Fibroblast of skin of right biceps (primary cell): ENCODE measurements at regions not wholly inside any gene's neighbourhood (a gene's known extent, or its start where the extent isn't known, plus 50 kb on each side); places are given as distances from the start of the nearest gene placed in this dataset.
"Not testable (repeated sequence)": the region's sequence is repeated elsewhere in the genome, so short reads cannot be mapped to it uniquely, and the experiment has no call there.

Experiments used
- DNase-seq: peaks from one replicate; pipeline ENCODE4 v3.0.0-alpha.2; 2013

GRCh38 chr2:190742431-190742830 lies 93.5 kb downstream of the NAB1 start:
- no peak for DNase-seq

GRCh38 chr2:190744041-190744440 lies 95.2 kb downstream of the NAB1 start:
- DNase-seq = no peak

DNA sequence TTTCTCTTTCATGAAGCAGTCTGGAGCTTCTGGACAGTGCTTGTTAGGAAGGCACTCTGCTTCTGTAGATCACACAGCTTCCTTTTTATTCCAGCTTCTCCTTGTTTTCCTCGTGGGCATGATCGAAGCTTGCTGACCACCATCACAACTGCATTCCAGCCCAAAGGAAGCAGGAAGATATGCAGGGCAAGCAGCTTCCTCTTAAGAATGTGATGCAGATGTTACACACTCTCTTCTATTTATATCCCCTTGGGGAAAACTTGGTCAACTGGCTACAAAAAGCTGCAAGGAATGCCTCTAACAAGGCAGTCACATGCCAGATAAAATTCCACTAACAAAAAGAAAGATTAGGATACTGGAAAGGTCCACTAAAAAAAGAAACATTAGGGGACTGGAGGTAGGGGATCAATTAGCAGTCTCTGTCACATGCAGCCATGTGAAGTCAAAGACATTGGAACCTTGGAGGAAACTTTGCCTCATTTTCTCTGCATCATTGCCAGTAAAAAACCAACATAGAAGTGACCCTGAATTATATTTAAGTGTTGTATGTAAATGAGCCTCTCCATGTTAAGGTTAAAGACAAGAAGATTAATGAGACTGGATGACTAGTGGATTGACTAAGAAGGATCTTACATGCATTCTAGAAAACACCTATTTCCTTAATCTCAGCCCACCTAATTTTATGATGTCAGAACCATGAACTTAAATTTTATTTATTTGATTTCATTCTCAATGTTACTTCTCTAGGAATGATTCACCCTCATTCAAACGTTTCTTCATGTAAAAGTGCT lies 98.3 kb downstream of the NAB1 start:
- DNase-seq = peak; percentile 55

DNA sequence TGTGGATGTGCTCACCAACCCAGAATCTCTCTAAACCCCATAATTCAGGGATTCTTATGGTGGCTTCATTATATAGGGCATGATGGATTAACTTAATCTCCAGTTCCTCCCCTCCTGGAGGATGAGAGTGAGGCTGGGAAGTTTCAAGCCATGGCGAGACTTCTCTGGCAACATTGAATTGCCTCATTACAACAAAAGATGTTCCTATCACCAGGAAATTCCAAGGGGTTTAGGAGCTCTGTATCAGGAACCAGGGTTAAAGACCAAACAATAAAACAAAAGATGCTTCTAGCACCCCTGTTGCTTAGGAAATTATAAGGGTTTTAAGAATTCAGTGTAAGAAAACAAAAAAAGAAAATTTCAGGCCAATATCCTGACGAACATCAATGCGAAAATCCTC lies 100.1 kb downstream of the NAB1 start:
- DNase-seq = no peak

DNA sequence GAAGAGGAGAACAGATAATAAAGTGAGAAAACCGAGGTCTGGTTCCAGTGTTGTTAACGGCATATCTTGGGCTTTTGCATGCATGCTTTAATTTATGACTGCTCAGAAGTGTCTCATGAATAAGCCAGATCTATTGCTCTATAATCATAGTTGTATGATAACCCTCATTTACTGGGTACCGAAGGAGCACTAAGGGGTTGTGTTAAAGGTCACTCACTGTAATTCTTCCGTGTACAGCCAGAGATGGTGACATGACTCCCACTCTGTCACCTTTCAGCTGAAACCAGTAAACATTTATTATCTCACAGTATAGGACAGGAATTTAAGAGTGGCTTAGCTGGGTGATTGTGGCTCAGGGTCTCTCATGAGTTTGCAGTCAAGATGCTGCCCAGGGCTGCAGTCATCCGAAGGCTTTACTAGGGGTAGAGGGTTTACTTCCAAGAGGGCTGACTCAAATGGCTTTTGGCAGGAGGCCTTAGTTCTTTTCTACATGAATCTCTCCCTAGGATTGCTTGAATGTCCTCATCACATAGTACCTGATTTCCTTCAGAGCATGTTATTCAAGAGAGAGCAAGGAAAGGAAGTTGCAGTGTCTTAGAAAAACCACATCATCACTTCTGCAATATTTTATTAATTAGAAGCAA lies 107.0 kb downstream of the NAB1 start:
- DNase-seq = peak; percentile 30

GRCh38 chr2:190759749-190760213 lies 110.9 kb downstream of the NAB1 start:
- peak; percentile 81 for DNase-seq

GRCh38 chr2:190760353-190761150 lies 111.7 kb downstream of the NAB1 start:
- not testable (repeated sequence) for DNase-seq

DNA sequence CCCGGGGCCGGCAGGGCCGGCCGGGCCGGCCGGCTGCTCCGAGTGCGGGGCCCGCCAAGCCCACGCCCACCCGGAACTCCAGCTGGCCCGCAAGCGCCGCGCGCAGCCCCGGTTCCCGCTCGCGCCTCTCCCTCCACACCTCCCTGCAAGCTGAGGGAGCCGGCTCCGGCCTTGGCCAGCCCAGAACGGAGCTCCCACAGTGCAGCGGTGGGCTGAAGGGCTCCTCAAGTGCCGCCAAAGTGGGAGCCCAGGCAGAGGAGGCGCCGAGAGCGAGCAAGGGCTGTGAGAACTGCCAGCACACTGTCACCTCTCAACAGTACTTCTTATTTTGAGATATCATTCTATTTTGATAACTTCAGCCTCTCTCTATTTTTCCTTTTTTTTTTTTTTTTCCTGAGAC lies 112.3 kb downstream of the NAB1 start:
- DNase-seq = not testable (repeated sequence)

DNA sequence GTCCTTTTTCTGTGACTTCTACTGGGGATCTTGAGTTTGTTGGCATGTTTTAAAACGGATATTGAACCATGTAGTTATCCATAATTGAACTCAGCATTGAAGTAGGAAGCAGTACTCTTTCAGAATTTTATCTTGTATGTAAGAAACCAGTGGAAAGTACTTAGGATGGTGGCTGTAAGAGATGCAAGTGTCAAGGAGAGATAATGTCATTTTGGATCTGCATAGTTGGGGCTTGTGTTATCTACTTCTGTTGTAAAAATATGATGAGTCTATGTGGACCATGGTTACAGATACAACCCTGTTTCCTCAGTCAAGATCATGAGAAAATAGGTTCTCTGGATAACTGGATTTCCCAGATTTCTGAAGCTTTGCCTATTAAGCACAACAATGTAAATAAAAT lies 113.7 kb downstream of the NAB1 start:
- DNase-seq = no peak

DNA sequence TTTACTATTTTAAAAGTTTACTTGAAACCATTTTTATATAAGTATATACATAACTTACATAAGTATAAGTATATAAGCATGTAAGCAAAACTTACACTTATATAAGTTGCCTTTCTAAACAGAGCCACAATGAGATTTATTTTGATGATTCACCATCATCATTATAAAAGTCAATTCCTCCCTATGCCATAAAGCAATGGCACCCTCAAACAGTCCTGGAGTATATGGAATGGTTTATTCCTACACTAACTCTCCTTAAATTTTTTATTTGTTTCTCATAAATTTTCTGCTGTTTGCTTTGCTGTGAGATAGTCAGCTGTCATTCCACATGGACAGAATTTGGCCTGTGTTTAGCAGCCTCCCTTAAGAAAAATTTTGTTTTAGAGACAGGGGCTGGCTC lies 114.2 kb downstream of the NAB1 start:
- DNase-seq = no peak

GRCh38 chr2:190763901-190764514 lies 115.1 kb downstream of the NAB1 start:
- DNase-seq = peak; percentile 32

- DNase-seq = peak; percentile 93
Measured at GRCh38 chr2:190765386-190766173, 115.0 kb upstream of the GLS start.

- DNase-seq = no peak
Measured at GRCh38 chr2:190766174-190766572, 114.4 kb upstream of the GLS start.

DNA sequence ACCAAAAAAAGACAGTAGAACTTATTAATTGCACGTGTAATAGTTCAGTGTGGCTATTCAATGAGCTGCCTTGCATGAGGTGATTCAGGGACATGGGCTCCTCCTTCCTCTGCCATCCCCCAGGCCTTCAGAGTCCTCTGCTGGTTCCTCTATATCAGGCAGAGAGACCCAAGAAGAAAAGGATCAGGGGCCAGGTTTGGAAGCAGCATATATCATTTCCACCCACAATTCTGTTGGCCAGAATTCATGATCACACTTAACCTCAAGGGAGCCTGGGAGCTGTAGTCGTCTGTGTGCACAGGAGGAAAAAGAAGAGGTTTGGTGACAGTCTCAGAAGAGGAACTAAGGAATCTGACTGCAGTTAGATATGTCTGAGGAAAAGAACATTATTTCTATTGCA lies 114.0 kb upstream of the GLS start:
- no peak for DNase-seq

DNA sequence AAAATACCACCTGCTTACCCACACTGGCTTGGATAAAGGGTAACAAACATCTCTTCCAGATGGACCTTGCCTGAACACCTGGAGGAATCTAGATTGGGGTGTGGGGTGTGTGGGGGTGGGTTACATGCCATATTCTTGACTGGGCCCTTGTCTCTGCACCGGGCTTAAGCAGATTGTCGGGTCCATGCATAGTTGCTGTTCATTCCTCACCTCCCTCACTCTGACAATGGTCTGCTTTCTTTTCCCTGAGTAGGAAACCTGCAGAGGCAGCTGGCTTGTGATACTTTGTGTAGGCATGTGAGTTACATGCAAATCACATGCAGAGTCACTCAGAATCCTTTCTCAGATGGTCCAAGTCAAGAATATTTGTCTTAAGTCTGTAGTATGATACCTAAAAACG lies 112.8 kb upstream of the GLS start:
- DNase-seq = no peak

DNA sequence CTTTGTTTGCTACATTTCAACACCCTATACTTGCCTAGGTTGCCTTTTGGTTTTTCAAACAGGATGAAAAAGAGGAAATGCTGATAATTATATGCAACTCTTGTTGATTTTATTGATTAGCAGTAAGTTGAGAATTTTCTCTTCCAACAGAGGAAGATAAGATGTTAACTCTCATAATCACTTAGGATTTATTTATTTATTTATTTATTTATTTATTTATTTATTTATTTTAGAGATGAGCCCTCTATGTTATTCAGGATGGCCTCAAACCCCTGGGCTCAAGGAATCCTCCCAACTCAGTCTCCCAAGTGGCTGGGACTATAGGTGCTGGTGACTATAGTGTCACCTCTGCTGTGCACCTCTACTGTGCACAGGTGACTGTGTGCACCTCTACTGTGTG lies 111.4 kb upstream of the GLS start:
- DNase-seq = no peak

DNA sequence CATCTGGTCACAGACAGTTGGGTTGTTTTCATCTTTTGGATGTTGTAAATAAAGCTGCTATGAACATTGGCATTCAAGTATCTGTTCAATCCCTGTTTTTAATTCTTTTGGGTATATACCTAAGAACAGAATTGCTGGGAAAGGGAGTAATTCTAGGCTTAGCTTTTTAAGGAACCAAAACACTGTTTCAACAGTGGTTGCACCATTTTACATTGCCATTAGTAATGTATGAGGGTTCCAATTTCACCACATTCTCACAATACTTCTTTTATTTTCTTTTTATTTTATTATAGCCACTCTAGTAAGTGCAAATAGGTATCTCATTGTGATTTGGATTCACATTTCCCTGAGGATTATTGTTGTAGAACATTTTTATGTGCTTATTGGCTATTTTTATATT lies 108.9 kb upstream of the GLS start:
- no peak for DNase-seq

DNA sequence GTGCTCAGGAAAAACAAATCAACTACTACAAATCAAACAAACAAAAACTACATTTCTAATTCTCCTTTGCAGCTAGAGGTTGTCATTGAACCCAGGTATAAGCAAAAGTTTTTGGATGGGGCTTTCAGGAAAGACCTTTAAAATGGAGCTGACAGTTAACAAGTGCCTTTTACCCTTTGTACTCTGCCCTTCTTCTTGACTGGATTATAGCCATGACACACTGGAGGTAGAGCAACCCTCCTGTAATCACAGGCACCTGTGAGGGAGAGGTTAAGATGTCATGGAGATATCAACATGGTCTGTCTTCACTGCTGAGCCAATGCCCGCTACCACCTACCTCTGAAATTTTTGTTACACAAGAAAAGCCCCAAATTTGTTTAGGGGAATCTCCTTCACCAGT lies 100.0 kb upstream of the GLS start:
- DNase-seq = no peak

DNA sequence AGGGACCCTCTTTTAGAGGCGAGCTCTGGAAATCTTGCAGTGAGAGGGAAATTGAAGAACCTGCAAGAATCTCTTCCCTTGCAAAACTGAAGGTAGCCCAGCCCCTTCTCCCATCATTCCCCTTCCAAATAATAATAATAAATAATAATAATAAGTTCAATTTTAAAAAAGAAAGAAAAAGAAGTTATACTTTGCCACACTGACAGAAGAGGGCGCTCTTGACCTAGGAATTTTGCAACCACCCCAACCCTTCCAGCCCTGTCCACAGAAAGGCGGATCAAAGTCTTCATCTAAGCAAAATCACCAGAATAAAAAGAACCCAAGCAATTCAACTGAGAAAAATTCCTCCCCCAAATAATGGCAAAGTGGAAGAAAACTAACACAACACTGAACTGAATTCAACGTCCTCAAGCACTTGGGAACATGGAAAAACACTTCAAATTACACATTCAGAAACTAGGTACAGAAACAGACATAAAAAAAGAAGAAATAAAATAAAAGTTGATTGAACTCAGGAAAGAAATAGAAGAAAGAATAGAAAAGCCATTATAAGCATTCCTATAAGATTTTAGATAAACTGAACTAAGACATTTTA lies 98.9 kb upstream of the GLS start:
- DNase-seq = peak; percentile 63

- no peak for DNase-seq
Measured at GRCh38 chr2:190782264-190782663, 98.4 kb upstream of the GLS start.

- no peak for DNase-seq
Measured at GRCh38 chr2:190783513-190784263, 96.9 kb upstream of the GLS start.
